ENCODE measurements at regions not wholly inside any gene's neighbourhood (a gene's known extent, or its start where the extent isn't known, plus 50 kb on each side); places are given as distances from the start of the nearest gene placed in this dataset.

- Histone ChIP-seq H3K27ac (no peak overlapping the region), H3K9me3 (peaks cover 0 to 7% of the 10 kb centered on the region in 2 donors), H3K4me1 (no peaks in the 10 kb centered on the region), H3K4me3 (no peak overlapping the region), H3K36me3 (no peaks in the 10 kb centered on the region), H3K27me3 (no peaks in the 10 kb centered on the region)
- no peak for TF ChIP-seq CTCF (IDR thresholded peaks at IDR 0.05)
- no peak for DNase-seq (ENCODE audit: low spot score)
Observed at GRCh38 chrX:16251782-16252181, 84.5 kb downstream of the MAGEB17 start.

DNA sequence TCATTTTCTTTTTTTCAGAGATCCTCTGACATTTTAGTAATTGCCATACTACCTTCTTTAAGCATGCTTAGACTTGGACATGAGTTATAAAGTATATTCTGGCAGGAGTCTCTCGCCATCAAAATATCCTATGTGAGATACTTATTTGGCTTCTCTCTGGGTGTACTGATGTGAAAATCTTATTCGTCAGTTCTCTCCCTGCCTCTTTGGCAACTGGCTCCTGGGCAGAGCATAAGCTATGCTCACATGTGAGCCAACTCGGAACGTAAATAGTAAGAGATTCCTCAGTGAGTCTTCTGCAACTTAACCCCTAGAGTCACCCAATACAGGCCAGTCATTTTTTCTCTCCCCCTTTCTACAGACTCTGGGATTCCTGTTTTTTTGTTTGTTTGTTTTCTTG is 91.6 kb downstream of the MAGEB17 start:
- H3K4me1 ChIP-seq = no peaks in the 10 kb centered on the region
- no peaks in the 10 kb centered on the region for H3K27me3 ChIP-seq
- H3K36me3 ChIP-seq = no peaks in the 10 kb centered on the region
- DNase-seq (ENCODE audit: low spot score) = no peak
- H3K9me3 ChIP-seq = peaks cover 0 to 12% of the 10 kb centered on the region in 2 donors
- no peak overlapping the region for H3K27ac ChIP-seq
- H3K4me3 ChIP-seq = no peak overlapping the region
- no peak for TF ChIP-seq CTCF (IDR thresholded peaks at IDR 0.05)

DNA sequence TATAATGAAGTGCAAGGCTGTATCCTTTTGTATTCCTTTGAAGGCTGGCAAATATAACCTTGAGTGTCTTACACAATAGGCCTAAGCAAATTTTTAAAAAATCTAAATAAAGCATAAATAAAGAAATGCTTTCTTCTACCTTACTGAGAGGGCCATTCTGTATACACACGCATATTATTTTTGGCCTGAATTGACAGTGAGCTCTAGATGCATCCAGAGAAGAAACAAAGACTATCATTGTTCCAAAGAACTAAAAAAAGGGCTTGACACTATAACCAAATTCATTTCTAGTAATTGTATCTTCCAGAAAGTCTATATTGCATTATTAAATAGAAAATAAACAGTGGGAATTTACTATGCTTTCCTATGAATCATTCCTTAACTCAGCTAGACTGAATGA is 100.2 kb downstream of the MAGEB17 start:
- H3K27me3 ChIP-seq = no peaks in the 10 kb centered on the region
- H3K27ac ChIP-seq = no peak overlapping the region
- no peak overlapping the region for H3K4me3 ChIP-seq
- no peaks in the 10 kb centered on the region for H3K36me3 ChIP-seq
- no peaks in the 10 kb centered on the region for H3K4me1 ChIP-seq
- TF ChIP-seq CTCF (IDR thresholded peaks at IDR 0.05) = no peak
- H3K9me3 ChIP-seq = peaks cover 0 to 11% of the 10 kb centered on the region in 2 donors
- no peak for DNase-seq (ENCODE audit: low spot score)

DNA sequence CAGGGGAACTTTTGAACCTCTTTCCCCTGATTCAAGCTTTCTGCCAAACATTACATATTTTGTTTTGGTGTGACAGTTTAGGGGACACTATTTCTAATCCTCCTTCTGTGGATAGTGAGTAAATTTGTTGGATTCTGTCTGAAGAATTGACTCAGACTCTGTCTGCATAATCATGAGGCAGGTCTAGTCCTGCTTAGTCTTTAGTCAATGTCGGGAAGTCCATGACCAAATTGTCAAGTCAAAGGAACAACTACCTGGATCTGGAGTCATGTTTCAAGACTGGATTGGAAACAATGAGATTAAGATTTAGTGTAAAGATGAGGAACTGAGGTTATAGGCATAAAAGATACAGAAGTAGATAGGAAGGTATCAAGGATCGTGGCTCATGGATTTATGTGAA is 100.9 kb downstream of the MAGEB17 start:
- no peak for TF ChIP-seq CTCF (IDR thresholded peaks at IDR 0.05)
- H3K9me3 ChIP-seq = peaks cover 0 to 11% of the 10 kb centered on the region in 2 donors
- H3K27ac ChIP-seq = no peak overlapping the region
- no peak for DNase-seq (ENCODE audit: low spot score)
- H3K4me3 ChIP-seq = no peak overlapping the region
- H3K4me1 ChIP-seq = no peaks in the 10 kb centered on the region
- H3K27me3 ChIP-seq = no peaks in the 10 kb centered on the region
- H3K36me3 ChIP-seq = no peaks in the 10 kb centered on the region

GRCh38 chrX:16278927-16279326 is 111.6 kb downstream of the MAGEB17 start:
- no peak for TF ChIP-seq CTCF (IDR thresholded peaks at IDR 0.05)
- no peak overlapping the region for H3K4me3 ChIP-seq
- no peak for DNase-seq (ENCODE audit: low spot score)
- no peaks in the 10 kb centered on the region for H3K27me3 ChIP-seq
- no peaks in the 10 kb centered on the region for H3K36me3 ChIP-seq
- H3K4me1 ChIP-seq = no peaks in the 10 kb centered on the region
- H3K9me3 ChIP-seq = peaks cover 0 to 9% of the 10 kb centered on the region in 2 donors
- H3K27ac ChIP-seq = no peak overlapping the region

DNA sequence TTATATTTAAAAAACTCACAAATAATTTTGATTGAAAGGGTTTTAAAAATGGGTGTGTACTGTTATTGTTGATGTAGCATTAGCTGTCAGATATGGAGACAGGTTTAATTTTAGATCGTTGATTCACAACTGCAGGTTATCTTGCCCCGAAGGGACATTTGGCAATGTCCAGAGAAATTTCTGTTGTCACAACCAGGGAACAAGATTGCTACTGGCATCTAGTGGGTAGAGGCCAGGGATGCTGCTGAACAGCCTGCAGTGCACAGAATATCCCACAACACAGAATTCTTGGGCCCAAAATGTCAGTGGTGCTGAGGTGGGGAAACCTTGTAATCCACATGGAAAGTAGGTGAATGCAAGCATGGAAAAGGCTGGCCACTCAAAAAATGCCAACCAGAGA is 114.9 kb downstream of the MAGEB17 start:
- TF ChIP-seq CTCF (IDR thresholded peaks at IDR 0.05) = no peak
- DNase-seq (ENCODE audit: low spot score) = no peak
- no peaks in the 10 kb centered on the region for H3K4me1 ChIP-seq
- H3K27ac ChIP-seq = no peak overlapping the region
- no peaks in the 10 kb centered on the region for H3K27me3 ChIP-seq
- H3K36me3 ChIP-seq = no peaks in the 10 kb centered on the region
- no peaks in the 10 kb centered on the region for H3K9me3 ChIP-seq
- no peak overlapping the region for H3K4me3 ChIP-seq
